Parathyroid adenoma (tissue), 2 donors: ENCODE measurements at regions not wholly inside any gene's neighbourhood (a gene's known extent, or its start where the extent isn't known, plus 50 kb on each side); places are given as distances from the start of the nearest gene placed in this dataset.

ENCODE experiments used
- H2AFZ ChIP-seq: fragments of 300-600 bp; sonication (generic); one replicate; pipeline ENCODE4 v1.7.0; 2017; ENCODE audit warnings: antibody characterized with exemption, mild to moderate bottlenecking
- H3K27ac ChIP-seq: fragments of 300-600 bp; sonication (generic); one replicate; pipeline ENCODE4 v1.7.0; 2017
- H3K27me3 ChIP-seq: fragments of 300-600 bp; sonication (generic); one replicate; pipeline ENCODE4 v1.7.0; 2017; ENCODE audit warnings: low read length; ENCODE audit not compliant: control insufficient read depth, insufficient read depth
- H3K36me3 ChIP-seq: fragments of 300-600 bp; sonication (generic); one replicate; pipeline ENCODE4 v1.7.0; 2017; ENCODE audit warnings: low read length; ENCODE audit not compliant: control insufficient read depth, insufficient read depth
- H3K4me1 ChIP-seq: fragments of 300-600 bp; sonication (generic); one replicate; pipeline ENCODE4 v1.7.0; 2017; ENCODE audit warnings: control low read depth
- H3K4me2 ChIP-seq: fragments of 300-600 bp; sonication (generic); one replicate; pipeline ENCODE4 v1.7.0; 2017; ENCODE audit warnings: low read length
- H3K4me3 ChIP-seq: fragments of 300-600 bp; sonication (generic); one replicate; pipeline ENCODE4 v1.7.0; 2017; ENCODE audit warnings: low read depth, low read length
- H3K79me2 ChIP-seq: fragments of 300-600 bp; sonication (generic); one replicate; pipeline ENCODE4 v1.7.0; 2017; ENCODE audit warnings: control low read depth
- H3K9ac ChIP-seq: fragments of 300-600 bp; sonication (generic); one replicate; pipeline ENCODE4 v1.7.0; 2017; ENCODE audit warnings: mild to moderate bottlenecking
- H3K9me3 ChIP-seq: fragments of 300-600 bp; sonication (generic); one replicate; pipeline ENCODE4 v1.7.0; 2017; ENCODE audit warnings: low read length; ENCODE audit not compliant: control insufficient read depth
- CTCF ChIP-seq: fragments of 300-600 bp; sonication (generic); IDR thresholded peaks from one replicate; pipeline ENCODE4 v1.7.0; 2017; ENCODE audit warnings: antibody characterized with exemption, mild to moderate bottlenecking
- donor health status: primary hyperparathyroidism.

GRCh38 chr5:67268231-67269021 is 71.8 kb upstream of the CD180 start:
- Histone ChIP-seq H2AFZ (peak overlapping the region; percentile 63), H3K9ac (no peak overlapping the region), H3K4me1 (peaks cover 63% of the 10 kb centered on the region), H3K27ac (peak overlapping the region; percentile 95), H3K36me3 (no peaks in the 10 kb centered on the region), H3K4me2 (peak overlapping the region; percentile 60), H3K4me3 (no peak overlapping the region), H3K27me3 (no peaks in the 10 kb centered on the region), H3K9me3 (no peaks in the 10 kb centered on the region), H3K79me2 (no peaks in the 10 kb centered on the region)
- TF ChIP-seq CTCF = no peak

GRCh38 chr5:67267512-67268216 is 71.1 kb upstream of the CD180 start:
- no peak for TF ChIP-seq CTCF
- H3K36me3 ChIP-seq = no peaks in the 10 kb centered on the region
- H3K4me1 ChIP-seq = peaks cover 63% of the 10 kb centered on the region
- peak overlapping the region; percentile 95 for H3K27ac ChIP-seq
- H3K9me3 ChIP-seq = no peaks in the 10 kb centered on the region
- no peaks in the 10 kb centered on the region for H3K27me3 ChIP-seq
- no peaks in the 10 kb centered on the region for H3K79me2 ChIP-seq
- H3K9ac ChIP-seq = no peak overlapping the region
- H2AFZ ChIP-seq = peak overlapping the region; percentile 63
- no peak overlapping the region for H3K4me3 ChIP-seq
- H3K4me2 ChIP-seq = peak overlapping the region; percentile 39

GRCh38 chr5:67266654-67267350 is 70.2 kb upstream of the CD180 start:
- H3K27ac ChIP-seq = peak overlapping the region; percentile 95
- no peaks in the 10 kb centered on the region for H3K36me3 ChIP-seq
- TF ChIP-seq CTCF = no peak
- no peaks in the 10 kb centered on the region for H3K9me3 ChIP-seq
- H3K79me2 ChIP-seq = no peaks in the 10 kb centered on the region
- no peak overlapping the region for H3K4me2 ChIP-seq
- H2AFZ ChIP-seq = no peak overlapping the region
- H3K4me1 ChIP-seq = peaks cover 63% of the 10 kb centered on the region
- H3K4me3 ChIP-seq = no peak overlapping the region
- no peak overlapping the region for H3K9ac ChIP-seq
- no peaks in the 10 kb centered on the region for H3K27me3 ChIP-seq

- H3K36me3 ChIP-seq = no peaks in the 10 kb centered on the region
- no peaks in the 10 kb centered on the region for H3K27me3 ChIP-seq
- H2AFZ ChIP-seq = no peak overlapping the region
- H3K79me2 ChIP-seq = no peaks in the 10 kb centered on the region
- TF ChIP-seq CTCF = no peak
- no peak overlapping the region for H3K9ac ChIP-seq
- no peak overlapping the region for H3K4me2 ChIP-seq
- H3K27ac ChIP-seq = peak overlapping the region; percentile 30
- no peak overlapping the region for H3K4me3 ChIP-seq
- peaks cover 63% of the 10 kb centered on the region for H3K4me1 ChIP-seq
- H3K9me3 ChIP-seq = no peaks in the 10 kb centered on the region
Measured at GRCh38 chr5:67265951-67266350, 69.4 kb upstream of the CD180 start.
